GM18870 (cell line): ENCODE measurements at regions not wholly inside any gene's neighbourhood (a gene's known extent, or its start where the extent isn't known, plus 50 kb on each side); places are given as distances from the start of the nearest gene placed in this dataset.
"Not testable (repeated sequence)": the region's sequence is repeated elsewhere in the genome, so short reads cannot be mapped to it uniquely, and the experiment has no call there.

Source experiments
- ATAC-seq: cut with Tn5 transposase; IDR thresholded peaks from one replicate; pipeline ENCODE4 v1.9.1; 2021; ENCODE audit warnings: moderate library complexity; ENCODE audit not compliant: unreplicated experiment

DNA sequence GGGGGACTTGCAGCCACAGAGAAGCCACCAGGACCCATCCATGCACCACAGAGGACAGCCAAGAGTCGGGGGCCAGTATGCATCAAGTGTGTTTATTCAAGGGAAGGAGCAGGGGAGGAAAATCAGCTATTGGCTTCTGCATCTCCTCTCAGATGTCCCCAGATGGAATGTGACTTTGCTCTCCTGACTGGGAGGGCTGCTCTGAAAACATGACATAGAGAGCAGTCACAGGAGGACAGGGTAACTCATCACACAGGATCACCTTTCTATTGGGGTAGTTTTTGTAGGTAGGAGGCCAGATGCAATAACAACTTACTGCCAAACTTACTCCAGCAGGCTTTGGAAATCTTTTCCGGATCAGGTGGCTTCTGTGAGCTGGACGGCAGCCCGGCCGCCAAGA lies 121.0 kb upstream of the OPCML start:
- no peak for ATAC-seq

DNA sequence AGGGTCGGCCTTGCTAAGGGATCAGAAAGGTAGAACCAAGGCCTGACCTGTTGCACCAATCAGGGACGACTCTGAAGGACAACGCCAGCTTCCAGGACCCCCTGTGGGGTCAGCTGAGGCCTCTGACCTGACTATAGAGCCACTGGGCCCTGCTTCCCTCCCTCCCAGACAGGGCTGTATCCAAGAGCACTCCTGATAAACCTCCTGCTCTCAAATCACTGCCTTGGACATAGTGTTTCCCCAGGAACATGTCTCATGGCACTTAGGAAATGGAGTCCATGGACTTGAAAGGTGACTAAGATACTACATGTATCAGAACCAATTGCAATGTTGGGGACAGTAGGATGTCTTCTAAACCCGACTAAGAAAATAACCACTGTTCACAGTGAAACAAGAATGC lies 117.8 kb upstream of the OPCML start:
- no peak for ATAC-seq

DNA sequence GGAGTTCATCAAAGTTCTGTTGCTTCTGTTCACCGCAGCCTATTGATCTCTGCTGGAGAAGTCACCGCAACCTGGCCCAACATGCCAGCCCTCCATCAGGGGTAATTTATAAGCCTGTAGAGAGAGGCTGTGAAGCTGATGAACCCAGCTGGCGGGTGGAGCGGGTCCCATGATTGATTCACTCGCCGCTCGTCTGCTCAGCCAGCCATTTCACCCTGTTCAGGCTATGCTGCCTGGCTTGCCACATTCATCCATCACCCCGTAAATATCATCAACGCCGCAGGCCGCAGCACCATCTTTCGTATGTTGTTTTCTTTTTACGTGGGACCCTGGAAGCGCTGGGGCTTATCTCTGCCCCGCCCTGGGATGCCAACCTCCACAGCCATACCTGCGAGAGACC lies 116.7 kb upstream of the OPCML start:
- no peak for ATAC-seq

DNA sequence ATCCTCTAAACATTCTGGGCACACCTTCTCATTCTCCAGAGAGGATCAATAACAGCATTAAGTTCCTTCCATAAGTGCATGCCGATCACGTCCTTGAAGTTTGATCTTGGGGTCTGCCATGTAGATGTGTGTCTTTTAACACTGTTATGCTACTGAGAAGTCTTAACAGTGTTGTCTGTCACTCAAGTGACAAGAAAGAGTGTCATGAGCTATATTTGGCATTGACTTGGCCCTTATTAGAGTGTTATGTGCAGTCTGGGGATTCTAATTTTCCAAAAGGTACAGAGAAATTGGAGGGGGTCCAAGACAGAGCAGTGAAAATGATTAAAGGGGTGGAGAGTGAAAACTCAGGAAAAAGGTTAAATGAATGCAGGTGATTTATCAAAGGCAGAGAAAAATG lies 107.1 kb upstream of the OPCML start:
- ATAC-seq, result no peak

DNA sequence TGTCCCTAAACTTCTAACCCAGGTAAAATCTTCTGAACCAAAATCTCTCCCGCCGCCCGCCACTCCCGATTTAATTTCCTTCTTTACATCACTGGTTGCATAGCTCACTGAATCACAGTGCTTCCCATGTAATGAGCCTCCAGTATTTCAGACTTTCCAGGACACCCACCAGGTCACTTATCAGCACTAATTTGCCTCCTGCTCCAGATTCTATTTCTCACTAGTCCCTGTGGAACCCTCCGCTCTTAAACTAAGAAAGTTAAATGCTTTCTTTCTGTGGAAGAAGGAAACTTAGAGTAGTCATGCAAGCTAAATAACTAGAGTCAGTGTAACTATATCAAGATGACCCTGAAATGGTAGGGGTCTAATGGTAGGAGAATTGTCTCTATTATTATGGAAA lies 106.6 kb upstream of the OPCML start:
- no peak for ATAC-seq

DNA sequence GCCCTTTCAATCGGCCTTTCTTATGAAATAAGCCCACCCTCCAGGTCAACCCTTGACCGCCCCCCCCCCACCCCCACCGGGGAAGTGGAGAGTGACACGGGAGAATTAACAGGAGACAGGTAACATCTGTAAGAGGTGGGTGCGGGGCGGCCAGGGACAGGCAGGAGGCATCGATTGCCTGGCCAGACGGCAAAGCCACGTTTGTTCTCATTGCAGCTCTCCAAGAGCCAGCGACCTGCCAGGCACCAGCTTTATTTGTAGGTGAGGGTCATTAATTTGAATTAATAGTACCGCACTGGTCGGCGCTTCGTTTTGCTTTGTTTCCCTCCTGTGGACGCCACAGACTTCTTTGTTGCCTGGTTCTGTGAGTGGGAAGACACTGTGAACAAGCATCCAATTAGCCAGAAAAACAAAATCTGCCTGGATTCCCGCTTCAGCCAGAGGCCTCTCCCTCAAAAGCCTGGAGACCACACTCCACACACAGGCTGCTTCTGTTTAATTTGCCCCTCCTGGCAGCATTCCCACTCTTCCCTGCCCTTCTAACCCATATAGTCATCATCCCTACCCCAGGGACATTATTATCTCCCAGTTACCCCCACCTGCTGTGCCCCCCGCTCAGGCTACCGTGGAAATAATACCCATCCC lies 104.5 kb upstream of the OPCML start:
- no peak for ATAC-seq

DNA sequence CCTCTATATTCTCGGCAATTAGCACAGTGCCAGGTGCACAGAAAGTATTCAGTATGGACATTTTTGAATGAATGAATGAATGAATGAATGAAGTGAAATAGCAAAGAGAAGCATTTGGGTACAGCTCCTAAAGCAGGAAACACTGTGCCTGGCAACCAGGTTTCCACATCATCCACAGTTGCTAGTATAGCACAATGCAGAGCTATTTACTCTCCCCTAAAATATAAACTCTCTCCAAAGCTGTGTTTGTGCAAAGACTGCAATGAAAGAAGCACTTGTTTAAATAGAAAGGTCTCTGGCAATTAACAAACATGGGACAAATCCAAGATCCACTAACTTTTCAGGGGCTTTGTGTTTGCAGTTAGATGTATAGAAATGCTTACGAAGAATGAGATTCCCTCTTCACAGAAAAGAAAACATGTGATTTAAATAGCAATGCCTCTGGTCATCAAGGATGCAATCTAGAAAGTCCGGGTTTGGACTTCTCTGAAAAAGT lies 103.0 kb upstream of the OPCML start:
- ATAC-seq, result no peak

DNA sequence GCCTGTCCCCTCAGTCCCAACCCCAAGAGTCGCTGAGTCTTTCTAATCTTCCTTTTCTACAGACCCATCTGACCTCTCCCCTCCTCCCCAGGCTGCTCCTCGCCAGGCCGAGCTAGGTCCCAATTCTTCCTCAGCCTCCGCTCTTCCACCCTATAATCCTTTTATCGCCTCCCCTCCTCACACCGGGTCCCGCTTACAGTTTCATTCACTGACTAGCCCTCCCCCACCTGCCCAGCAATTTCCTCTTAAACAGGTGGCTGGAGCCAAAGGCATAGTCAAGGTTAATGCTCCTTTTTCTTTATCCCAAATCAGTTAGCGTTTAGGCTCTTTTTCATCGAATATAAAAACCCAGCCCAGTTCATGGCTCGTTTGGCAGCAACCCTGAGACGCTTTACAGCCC lies 96.1 kb upstream of the OPCML start:
- ATAC-seq, result not testable (repeated sequence)

DNA sequence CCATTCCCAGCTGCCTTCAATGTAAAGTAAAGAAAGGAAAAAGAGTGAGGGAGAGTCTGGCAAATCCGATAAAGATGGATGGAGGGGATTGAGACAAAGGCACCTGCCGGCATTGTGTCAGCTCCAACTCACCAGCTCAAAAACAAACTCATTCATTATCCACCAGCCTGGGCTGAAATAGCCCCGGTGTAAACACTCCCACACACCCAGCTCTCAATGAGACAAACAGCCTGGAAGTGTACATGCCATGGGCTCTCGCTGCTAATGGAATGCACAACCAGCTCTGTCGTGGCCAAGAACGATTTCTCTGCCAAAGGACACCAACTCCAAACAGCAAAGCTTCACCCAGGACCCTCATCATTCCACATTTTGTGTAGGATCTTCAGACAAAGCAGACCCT lies 89.3 kb upstream of the OPCML start:
- ATAC-seq, result no peak

DNA sequence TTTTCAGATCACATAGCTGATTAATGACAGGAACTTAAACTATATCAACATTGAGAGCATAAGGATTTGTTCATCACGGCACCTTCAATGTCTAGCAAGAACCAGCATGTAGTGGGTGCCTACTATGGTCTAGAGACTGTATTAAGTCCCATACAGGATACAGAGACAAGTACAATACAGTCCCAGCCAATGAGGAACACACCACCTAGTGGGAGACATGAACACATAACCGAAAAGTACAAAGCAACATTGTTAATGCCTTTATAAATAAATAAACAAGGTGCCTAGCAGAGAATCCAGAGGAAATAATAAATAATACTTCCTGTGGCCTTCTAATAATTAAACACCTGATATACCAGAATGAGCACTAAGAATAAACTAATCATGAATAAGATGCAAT lies 87.7 kb upstream of the OPCML start:
- ATAC-seq, result no peak

DNA sequence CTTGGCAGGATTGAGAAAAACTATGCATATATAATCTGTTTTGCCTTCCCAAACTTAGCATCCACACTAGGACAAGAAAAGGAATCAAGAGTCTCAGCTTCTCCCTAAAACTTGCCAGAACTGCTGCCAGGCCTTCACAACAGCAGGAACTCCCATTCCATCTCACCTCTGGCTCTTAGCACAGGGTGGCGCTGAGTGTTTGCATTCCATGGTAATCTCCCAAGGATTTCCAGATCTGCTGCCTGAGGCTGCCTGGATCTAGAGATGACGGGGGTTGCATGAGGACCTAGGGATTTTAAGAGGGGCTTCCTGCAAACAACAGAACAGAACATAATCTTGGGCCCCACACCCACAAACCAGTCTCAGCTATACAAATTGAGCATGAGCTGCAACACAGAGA lies 87.1 kb upstream of the OPCML start:
- no peak for ATAC-seq

DNA sequence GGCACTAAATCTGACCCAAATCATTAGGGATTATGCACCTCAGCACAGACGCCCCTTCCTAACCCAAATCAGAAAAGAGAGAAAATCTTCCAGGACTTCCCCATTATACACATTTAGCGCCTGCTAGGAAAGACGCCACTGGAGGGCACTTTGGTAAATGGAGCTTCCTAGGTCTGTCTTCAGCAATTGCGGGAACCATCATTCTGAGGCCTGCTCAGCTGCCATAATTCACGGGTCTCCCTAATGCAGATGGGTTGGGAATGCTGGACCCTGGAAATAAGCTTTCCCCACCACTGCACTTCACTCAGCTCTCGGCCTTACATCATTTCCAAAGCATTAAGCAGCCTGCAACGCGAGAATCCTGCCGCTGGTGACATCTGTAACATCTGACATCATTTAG lies 86.2 kb upstream of the OPCML start:
- no peak for ATAC-seq

DNA sequence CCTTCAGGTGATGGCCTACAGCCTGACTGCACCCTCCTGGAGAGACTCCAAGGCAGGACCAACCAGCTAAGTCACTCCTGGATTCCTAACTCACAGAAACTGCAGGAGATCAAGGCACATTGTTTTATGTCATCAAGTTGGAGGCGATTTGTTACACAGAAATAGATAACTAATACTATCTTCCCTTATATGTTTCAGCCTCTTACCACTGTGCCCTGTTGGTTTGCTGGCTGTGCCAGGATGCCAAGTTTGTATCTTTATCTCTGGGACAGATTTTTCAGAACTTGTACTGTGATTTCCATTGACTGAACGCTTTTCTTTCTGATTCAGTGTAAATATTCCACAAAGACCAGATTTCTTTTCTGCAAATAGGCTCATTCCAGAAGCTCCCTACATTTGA lies 76.2 kb upstream of the OPCML start:
- no peak for ATAC-seq

DNA sequence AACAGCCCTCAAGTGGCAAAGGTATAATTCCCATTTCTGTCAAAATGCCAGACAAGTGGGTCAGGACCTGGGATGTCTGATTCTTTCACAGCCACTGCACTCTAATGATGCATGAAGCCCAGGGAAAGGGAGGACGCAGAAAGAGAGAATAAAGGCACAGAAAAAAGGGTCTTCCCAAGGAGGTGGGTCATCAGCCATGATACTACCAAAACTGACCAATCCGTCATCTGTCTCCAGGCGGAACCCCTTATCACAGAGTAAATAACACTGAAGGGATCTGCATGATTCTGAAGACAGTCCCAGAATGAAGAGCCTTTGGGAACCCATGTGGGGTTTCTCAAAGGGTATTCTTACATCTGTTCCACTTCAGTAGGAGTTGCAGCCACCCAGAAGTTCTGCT lies 73.8 kb upstream of the OPCML start:
- ATAC-seq, result no peak

DNA sequence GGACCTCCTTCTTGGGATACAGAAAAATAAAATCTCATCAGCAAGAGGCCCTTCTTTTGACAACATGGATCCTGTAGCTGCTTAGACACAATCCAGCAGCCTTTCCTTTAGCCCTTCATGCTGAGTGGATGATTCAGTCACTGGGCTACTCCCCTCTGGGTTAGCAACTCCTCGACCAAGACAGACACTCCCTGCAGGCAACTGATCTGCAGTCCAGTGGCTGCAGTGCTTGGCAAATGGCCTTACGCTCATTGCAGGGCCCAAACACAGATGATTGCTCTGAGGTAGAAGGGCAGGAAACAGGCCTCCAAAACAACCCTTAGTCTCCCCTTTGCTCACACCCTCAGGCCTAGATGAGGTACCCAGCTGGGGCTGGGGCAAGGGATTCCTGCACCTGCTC lies 73.2 kb upstream of the OPCML start:
- ATAC-seq, result no peak

DNA sequence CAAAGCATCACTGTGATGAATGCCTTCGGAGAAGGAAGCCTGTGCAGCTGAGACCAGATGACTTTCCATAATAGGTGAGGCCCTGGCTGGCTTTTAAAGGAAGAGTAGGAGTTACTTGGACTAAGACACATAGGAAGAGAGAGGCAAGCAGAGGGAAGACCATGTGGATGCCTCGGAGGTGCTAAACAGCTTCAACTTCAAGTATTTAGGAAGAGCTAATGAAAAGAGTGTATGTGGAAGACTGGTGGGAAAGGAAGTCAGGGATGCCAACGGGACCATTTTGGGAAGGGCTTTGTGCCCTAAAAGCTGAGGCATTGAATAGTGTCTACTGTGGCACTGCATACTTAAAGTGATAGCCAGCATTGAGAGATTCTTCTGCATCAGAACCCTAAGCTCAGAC lies 69.3 kb upstream of the OPCML start:
- ATAC-seq, result no peak

DNA sequence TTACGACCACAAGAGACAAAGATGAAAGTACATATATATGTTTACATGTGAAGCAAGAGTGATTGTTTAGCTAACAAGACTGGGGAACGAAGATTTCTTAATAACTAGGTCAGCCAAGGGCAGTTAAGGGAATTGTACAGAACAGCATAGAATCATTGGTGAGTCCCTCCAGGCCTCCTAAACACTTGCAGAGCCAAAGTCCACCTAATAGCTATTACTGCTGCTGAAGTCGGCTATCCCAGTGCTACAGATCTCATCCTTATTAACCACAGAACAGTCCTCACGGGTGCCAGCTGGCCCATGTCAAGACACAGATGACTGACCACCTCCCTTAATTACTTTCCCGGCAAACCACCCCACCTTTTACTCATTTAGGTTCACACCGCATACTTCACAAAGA lies 68.5 kb upstream of the OPCML start:
- no peak for ATAC-seq

DNA sequence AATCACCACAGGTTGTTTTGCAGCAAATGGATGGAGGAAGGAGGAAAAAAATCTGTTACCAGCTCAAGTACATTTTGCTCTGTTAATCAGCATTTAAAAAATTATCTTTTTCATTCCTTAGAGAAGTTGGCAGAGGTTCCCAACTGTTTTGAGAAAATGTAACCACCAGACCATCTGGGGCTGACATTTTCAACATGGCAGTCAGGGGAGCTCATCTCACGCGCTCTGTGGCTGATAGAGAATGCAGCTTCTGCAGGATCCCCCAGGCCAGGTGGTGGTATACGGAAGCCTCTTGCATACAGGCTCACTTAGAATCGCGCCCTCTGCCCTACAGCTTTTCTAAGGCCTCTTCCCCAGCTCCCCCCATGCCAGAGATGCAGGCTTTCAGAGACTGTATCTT lies 68.0 kb upstream of the OPCML start:
- ATAC-seq, result no peak

DNA sequence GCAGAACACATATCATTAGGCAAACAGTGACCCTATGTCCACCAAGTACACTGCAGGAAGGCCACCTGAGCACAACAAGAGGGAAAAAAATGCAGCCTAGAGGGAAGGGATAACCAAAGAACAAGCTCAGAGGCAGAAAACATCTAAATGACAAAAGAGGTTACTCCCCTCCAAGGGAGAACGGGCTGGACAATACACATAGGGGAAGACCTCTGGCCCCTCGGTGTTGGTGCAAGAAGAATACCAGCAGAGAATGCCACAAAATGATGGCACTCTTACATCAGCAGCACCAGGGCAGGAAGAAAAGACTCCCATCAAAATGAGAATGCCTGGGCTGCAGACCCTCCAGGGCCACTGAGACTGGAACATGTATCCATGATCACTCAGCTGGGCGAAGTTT lies 66.6 kb upstream of the OPCML start:
- no peak for ATAC-seq

DNA sequence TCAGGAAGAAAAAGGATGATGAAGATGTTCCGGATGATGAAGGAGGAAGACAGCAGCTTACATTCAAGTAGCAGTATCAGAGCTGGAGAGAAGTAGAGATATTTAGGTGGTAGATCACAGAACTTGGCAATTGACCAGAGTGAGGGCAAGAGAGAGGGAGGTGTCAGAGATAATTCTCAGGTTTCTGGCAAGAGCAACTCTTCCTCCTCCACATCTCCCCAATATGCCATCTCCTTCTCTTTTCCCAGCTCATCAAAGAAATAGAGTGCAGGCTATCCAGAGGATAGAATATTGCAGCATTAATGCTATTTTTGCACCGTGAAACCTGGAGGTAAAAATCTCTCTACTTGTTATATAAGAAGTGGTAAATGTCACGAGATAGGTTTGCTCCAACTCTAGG lies 64.9 kb upstream of the OPCML start:
- no peak for ATAC-seq

DNA sequence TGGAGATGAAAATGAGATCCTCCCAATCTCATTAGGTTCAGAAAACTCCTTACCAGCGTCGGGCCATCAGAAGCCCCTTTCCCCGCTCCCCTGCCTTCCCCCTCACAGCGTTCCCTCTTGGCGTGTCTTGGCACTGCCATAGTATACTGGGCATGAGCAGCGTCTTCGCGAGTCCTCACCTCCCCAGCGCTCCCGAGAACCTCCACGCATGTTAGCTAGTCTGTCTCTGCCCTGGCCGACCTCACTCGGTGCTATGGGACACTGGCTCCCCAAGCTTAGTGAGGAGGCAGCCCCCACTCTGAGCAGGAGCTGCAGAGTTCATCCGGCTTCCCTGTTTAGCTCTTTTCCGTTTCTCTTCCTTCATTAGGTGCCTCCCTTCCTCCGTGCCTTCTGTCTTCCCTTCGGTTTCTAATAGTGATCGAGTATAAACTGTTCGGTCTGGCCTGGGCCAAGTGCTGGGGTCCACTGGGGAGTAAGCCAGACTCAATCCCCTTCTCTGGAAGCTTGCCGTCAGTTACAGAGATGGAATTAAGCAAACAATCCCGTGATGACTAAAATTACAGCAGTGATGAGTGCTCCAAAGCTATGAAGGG lies 63.8 kb upstream of the OPCML start:
- no peak for ATAC-seq

DNA sequence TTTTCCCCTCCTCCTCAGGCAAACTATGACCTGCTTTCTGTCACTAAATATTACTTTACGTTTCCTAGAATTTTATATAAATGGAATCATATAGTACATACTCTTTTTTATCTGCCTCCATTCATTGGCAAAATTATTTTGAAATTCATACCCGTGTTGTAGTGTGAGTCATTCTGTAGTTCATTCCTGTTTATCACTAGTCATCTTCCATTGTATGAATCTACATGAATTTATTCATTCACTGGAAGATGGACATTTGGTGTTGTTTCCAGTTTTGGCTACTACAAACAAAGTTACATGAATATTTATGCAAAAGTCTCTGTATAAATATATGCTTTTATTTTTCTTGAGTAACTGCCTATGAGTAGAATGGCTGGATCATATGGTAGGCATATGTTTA lies 60.7 kb upstream of the OPCML start:
- no peak for ATAC-seq

DNA sequence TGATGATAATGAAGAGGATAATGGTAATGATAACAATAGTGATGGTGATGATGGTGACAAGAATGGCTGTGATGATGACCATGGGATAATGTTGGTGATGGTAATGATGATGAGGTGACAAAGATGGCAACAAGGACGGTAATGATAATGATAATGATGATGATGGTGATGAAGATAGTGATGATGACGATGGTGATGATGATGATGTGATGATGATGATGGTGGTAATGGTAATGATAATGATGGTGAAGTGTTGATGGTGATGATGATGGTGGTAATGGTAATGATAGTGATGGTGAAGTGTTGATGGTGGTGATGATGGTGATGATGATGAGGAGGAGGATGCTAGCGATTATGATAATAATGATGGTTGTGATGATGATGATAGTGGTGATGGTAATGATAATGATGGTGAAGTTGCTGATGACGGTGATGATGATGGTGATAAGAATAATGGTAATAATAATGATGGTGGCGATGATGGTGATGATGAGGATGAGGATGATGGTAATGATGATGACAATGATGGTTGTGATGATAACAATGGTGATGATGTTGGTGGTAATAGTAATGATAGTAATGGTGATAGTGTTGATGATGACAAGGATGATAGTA lies 54.7 kb upstream of the OPCML start:
- ATAC-seq, result no peak
